Activated CD8-positive, alpha-beta T cell treated with anti-CD3 and anti-CD28 coated beads for 36 hours (primary cell): ENCODE measurements at regions not wholly inside any gene's neighbourhood (a gene's known extent, or its start where the extent isn't known, plus 50 kb on each side); places are given as distances from the start of the nearest gene placed in this dataset.
A peak's percentile ranks its signal among the peaks of the same experiment; 100 is the strongest.

Experiments used
- ATAC-seq: fragments of 200-7000 bp; cut with Tn5 transposase; one replicate; pipeline ENCODE4 v1.10.0; 2021; ENCODE audit warnings: mild to moderate bottlenecking, moderate library complexity
- CTCF ChIA-PET: fragments of 350-600 bp; sonication (Branson Sonifier 250); formaldehyde crosslinking; loops from one replicate; lab custom pipeline; 2021; ENCODE audit warnings: antibody characterized with exemption; lab: Charles Lee
- POLR2A ChIA-PET: fragments of 350-600 bp; sonication (Branson Sonifier 250); formaldehyde crosslinking; loops from one replicate; lab custom pipeline; 2021; ENCODE audit warnings: antibody characterized with exemption; lab: Charles Lee
- DNase-seq: peaks from one replicate; pipeline ENCODE4 v3.0.0-alpha.2; 2020
- H3K27ac Mint-ChIP-seq: one replicate; pipeline ENCODE4 v1.8.0; 2021; ENCODE audit warnings: mild to moderate bottlenecking, mixed read lengths
- H3K27me3 Mint-ChIP-seq: one replicate; pipeline ENCODE4 v1.8.0; 2021; ENCODE audit warnings: mixed read lengths
- H3K36me3 Mint-ChIP-seq: one replicate; pipeline ENCODE4 v1.8.0; 2021; ENCODE audit warnings: low read depth, mixed read lengths
- H3K4me1 Mint-ChIP-seq: one replicate; pipeline ENCODE4 v1.8.0; 2021; ENCODE audit warnings: low read depth, mixed read lengths
- H3K4me3 Mint-ChIP-seq: one replicate; pipeline ENCODE4 v1.8.0; 2021; ENCODE audit warnings: mild to moderate bottlenecking, moderate library complexity, mixed read lengths
- H3K9me3 Mint-ChIP-seq: one replicate; pipeline ENCODE4 v1.8.0; 2021; ENCODE audit warnings: mixed read lengths
- CTCF ChIP-seq: fragments of 200-600 bp; IDR thresholded peaks from one replicate; pipeline ENCODE4 v1.8.0; 2022; ENCODE audit warnings: antibody characterized with exemption, mild to moderate bottlenecking
- intact Hi-C: fragments of 100-400 bp; cut with micrococcal nuclease; formaldehyde crosslinking; loops from one replicate; pipeline ENCODE4 v1.10.0; 2022

GRCh38 chr15:81814882-81815455, 230.8 kb downstream of the MEX3B start:
- intact Hi-C loops: no loop called here
- ATAC-seq (no peak), DNase-seq (no peak)
- H3K27ac Mint-ChIP-seq: no peak overlapping the region
- no peak overlapping the region for H3K4me3 Mint-ChIP-seq
- ChIA-PET POLR2A (no interaction called here), CTCF (no interaction called here)
- H3K4me1 Mint-ChIP-seq: no peaks in the 10 kb centered on the region
- H3K9me3 Mint-ChIP-seq: no peaks in the 10 kb centered on the region
- peaks cover 2% of the 10 kb centered on the region for H3K27me3 Mint-ChIP-seq
- no peak for TF ChIP-seq CTCF
- no peaks in the 10 kb centered on the region for H3K36me3 Mint-ChIP-seq

- ATAC-seq (no peak), DNase-seq (no peak)
- H3K4me3 Mint-ChIP-seq: no peak overlapping the region
- H3K27me3 Mint-ChIP-seq: no peaks in the 10 kb centered on the region
- no peaks in the 10 kb centered on the region for H3K36me3 Mint-ChIP-seq
- H3K4me1 Mint-ChIP-seq: no peaks in the 10 kb centered on the region
- ChIA-PET CTCF (no interaction called here), POLR2A (no interaction called here)
- intact Hi-C loops: no loop called here
- H3K27ac Mint-ChIP-seq: no peak overlapping the region
- no peak for TF ChIP-seq CTCF
- no peaks in the 10 kb centered on the region for H3K9me3 Mint-ChIP-seq
Observed at GRCh38 chr15:81813215-81813614, 232.6 kb downstream of the MEX3B start.

GRCh38 chr15:81812456-81812855, 233.4 kb downstream of the MEX3B start:
- intact Hi-C loops: no loop called here
- H3K27me3 Mint-ChIP-seq: no peaks in the 10 kb centered on the region
- H3K9me3 Mint-ChIP-seq: no peaks in the 10 kb centered on the region
- TF ChIP-seq CTCF: no peak
- no peaks in the 10 kb centered on the region for H3K4me1 Mint-ChIP-seq
- ATAC-seq (no peak), DNase-seq (no peak)
- ChIA-PET CTCF (no interaction called here), POLR2A (no interaction called here)
- H3K36me3 Mint-ChIP-seq: no peaks in the 10 kb centered on the region
- no peak overlapping the region for H3K4me3 Mint-ChIP-seq
- H3K27ac Mint-ChIP-seq: no peak overlapping the region

- CTCF ChIA-PET: no interaction called here
- no peaks in the 10 kb centered on the region for H3K9me3 Mint-ChIP-seq
Observed at GRCh38 chr15:81811736-81812135, 234.1 kb downstream of the MEX3B start.

GRCh38 chr15:81809543-81809942, 236.3 kb downstream of the MEX3B start:
- no peak overlapping the region for H3K27ac Mint-ChIP-seq
- no peaks in the 10 kb centered on the region for H3K9me3 Mint-ChIP-seq
- no peak for TF ChIP-seq CTCF
- no peaks in the 10 kb centered on the region for H3K4me1 Mint-ChIP-seq
- intact Hi-C loops: no loop called here
- CTCF ChIA-PET: no interaction called here
- DNase-seq: peak; percentile 31
- POLR2A ChIA-PET: interaction anchor here (1.0 kb wide), 1 partner anchor 24 kb away, joined by 3 read pairs; no protein-coding TSS in a partner anchor
- H3K27me3 Mint-ChIP-seq: no peaks in the 10 kb centered on the region
- no peak overlapping the region for H3K4me3 Mint-ChIP-seq
- ATAC-seq: peak; percentile 55
- no peaks in the 10 kb centered on the region for H3K36me3 Mint-ChIP-seq

More at GRCh38 chr15:81811736-81812135, 234.1 kb downstream of the MEX3B start:
- H3K36me3 Mint-ChIP-seq: no peaks in the 10 kb centered on the region
- no peak for TF ChIP-seq CTCF
- no peaks in the 10 kb centered on the region for H3K4me1 Mint-ChIP-seq
- no peak overlapping the region for H3K27ac Mint-ChIP-seq
- H3K4me3 Mint-ChIP-seq: no peak overlapping the region
- ATAC-seq: no peak
- POLR2A ChIA-PET: interaction anchor here (0.5 kb wide), 1 partner anchor 90 kb away, joined by 4 read pairs; no protein-coding TSS in a partner anchor
- no peaks in the 10 kb centered on the region for H3K27me3 Mint-ChIP-seq
- DNase-seq: no peak
- intact Hi-C loops: no loop called here
